Inflammatory macrophage (primary cell): ENCODE measurements at regions not wholly inside any gene's neighbourhood (a gene's known extent, or its start where the extent isn't known, plus 50 kb on each side); places are given as distances from the start of the nearest gene placed in this dataset.
"Not testable (repeated sequence)": the region's sequence is repeated elsewhere in the genome, so short reads cannot be mapped to it uniquely, and the experiment has no call there.

Experiments used
- DNase-seq, 2 donors: peaks; one replicate each; pipeline ENCODE4 v3.0.0-alpha.2; 2020 to 2022

DNA sequence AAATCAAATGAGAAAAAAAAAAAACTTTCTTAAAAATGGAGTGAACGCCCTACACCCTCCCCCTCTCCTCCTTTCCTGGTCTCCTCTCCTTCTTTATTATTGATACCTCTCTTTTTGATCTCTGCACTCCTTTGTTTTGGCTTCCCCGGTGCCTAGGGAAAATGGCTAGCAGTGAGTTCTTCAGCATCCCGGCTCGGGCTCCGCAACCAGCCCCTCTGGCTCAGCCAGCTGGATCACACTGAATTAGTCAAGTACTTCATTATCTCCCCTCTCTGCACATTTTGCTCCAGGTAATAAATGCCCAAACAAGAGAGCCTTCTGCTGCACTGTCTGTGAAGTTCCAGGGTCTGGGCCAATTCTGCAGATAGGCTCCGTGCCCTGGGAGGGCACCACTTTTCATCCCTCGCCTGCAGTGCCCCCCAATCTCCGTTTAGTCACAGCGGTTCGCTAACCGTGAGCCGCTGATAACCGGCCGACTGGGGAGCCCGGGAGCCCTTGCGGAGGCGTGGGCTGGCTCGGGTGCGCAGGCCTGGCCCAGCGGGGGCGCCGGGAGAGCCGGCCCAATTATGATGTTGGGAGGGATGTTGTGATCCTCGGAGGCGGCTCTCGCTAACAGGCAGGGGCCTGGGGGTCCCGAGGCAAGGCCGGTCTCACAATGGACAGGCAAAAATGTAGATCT, 301.9 kb downstream of the TFAP2A start:
- DNase-seq: no peak

DNA sequence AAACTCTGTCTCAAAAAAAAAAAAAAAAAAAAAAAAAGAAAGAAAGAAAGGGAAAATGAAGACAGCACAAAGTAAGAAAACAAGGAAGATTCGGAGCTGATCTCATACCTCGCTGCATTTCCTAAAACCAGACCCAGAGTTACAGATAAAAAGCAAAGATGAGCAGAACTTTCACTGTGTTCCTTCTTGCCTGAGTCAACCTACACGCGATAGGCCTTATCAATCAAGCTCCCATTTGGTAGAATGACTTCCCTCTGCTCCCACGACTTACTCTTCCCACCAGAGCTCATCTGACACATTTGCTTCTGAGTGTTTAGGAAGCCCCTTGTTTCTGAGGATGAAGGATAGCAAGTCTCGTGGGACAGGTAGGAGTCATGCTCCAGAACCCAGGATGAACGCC, 302.9 kb downstream of the TFAP2A start:
- no peak for DNase-seq

DNA sequence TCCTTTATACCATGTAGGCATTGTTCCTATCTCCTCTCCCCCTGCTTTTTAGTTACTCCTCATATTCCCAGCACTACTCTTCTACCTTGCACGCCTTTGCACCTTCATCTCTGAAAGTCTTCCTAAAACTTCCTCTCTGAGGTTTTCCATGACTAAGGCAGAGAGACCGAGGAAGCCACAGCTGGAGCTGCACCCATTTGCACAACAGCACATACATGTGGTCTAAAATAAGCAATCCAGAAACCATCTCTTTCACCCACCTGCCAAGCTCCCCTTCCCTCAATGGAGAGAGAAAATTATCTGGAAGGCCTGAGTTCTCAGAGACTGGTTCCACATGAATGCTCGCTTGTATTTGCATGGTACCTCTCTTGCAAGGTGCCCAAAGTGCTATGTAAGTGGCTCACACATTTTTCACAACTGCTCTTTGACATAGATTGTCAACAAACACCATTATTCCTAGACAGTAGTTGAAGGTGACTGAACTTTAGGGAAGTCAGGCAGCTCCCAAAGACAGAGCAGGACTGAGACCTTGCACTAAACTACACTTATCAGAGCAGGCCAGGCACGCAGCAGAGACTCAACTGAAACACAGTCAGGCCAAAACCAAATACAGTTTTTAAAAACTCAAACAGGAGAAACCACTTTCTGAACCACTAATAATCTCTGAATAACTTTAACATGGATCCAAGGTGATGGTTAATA, 313.2 kb downstream of the TFAP2A start:
- DNase-seq: no peak

DNA sequence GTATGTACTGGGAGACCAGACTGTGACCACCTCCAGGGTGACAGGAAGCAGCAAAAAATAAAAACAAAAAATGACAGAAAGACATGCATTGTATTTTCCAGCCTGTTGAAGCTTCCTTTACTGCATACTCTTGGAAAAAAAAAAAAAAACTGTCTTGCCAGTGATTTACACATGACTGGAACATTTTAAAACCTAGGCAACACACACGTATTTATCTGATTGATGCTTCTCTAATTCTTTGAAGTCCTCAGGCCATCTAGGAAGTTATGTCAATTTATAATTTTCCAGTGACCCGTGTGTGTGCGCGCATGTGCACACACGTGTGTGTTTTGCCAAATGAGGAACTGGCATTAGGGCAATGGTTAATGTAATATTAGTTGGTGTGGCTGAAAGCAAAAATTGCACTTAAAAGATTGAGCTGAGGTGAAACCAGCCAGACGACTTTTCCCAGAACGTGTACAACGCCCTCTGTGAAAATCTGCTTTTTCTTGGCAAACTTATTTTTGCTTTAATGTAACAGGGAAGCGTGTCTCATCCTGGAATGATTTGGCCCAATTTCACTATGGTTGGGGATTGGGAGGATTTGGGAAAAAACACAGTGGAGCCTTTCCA, 315.2 kb downstream of the TFAP2A start:
- peak; percentile 35 to 63 for DNase-seq

DNA sequence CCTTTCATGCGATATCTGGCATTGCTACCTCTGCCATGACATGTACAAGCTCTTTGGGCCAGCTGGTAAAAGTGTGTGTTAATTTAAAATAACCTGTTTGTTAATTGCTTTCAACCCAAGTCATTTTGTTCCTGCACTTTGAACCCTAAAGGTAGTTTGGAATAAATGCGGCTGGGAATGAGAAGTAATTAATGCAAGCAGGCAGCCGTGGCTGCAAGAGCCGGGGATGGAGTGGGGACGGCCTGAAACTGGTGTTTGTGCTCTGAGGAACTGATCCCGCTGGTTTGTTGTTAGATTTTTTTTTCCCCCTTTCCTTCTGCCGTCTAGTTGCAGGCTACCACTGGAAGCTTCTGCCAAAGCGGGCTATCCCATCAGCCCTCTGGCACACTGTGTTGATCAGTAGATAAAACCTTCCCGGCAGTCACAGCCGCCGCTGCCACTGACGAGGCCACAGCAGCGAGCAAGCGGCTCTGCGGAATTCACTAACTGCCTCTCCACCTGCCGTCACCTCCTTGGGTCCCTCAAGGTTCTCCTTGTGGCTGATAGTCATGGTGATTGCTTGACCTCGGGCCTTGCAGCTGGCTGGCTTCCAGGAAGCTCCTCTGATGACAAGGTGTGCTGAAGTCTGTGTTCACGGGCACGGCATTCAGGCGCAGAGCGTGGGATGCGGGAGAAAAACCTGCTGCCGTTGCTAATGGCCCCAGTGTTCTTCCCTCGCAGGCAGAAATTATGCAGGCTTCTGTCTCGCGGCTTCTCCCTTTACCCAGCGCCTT, 315.9 kb downstream of the TFAP2A start:
- no peak for DNase-seq

DNA sequence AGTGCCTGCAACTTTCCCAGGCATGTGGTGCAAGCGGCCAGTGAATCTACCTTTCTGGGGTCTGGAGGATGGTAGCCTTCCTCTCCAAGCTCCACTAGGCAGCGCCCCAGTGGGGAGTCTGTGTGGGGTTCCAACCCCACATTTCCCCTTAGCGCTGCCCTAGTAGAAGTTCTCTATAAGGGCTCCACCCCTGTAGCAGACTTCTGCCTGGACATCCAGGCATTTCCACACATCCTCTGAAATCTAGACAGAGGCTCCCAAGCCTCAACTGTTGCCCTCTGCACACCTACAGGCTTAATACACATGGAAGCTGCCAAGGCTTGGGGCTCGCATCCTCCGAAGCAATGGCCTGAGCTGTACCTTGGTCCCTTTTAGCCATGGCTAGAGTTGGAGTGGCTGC, 321.6 kb downstream of the TFAP2A start:
- no peak for DNase-seq

DNA sequence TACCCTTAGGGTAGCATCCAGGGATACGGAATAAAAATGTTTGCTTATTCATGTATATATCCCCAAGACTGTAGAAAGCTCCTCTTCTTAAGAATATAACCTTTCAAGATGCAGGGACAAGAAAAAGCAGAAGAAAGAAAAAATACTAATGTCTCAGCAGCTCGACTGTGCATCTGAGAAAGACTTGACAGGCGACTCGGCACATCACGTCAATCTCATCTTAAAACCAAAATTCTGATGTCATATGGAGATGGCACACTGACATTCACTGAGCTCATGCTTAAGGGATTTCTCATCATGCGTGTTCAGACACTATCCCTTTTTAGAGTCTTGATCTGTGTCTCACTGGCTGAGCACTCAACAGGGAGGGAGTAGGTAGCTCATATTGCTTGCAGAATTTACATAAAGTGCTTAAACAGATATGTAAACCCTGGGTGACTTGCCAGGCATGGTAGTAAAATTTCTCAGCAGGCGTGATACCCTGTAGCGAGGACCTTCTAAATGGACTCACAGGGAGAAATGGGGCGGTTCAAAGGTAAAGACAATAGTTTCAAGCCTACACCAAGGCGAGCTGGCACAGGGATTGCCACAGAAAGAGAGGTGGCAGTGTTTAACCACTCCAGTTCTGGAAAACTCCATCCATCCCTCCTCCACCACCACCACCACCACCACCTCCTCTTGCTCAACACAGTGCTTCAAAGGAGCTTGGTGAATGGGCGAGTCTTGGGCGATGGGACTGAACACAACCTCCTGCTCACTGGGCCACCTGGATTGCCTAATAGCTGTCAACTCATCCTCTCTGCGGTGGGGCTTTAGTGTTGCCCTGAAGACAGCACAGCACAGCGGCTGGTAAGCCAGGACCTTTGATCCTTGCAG, 330.5 kb downstream of the TFAP2A start:
- DNase-seq: no peak

DNA sequence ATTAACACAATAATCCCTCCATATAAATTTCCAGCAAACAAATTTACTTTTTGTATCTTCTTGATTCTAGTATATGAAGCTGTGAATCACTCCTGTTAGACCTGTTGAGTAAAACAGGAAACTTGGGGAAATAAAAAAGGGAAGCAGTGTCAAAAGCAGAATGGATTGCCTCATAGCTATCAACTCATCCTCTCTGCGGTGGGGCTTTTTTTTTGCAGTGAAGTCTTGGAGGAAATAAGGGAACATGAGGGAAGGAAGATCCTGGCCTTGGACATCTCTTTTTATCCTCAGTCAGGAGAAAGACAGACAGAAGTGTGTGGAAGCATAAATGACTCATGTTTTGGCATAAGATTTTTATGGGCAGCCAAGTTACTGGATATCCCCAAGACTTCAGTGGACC, 332.5 kb downstream of the TFAP2A start:
- DNase-seq: peak; percentile 88 to 97

DNA sequence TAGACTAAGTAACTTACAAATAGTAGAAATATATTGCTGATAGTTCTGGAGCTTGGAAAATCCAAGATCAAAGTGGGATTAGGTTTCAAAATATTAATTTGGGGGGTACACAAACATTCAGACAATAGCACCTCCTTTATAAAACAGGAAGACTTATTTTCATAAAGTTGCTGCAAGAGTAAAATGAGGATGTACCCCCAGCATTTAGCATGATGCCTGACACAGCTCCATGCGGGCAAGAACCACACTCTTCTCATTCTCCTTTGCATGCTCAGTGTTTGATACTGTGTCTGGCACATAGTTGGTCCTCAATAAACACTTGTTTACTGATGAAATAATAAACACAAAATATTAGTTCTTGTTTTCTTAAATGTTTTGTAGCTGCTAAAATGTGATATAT, 332.9 kb downstream of the TFAP2A start:
- DNase-seq: peak in 1 of 2 donors; percentile 29

DNA sequence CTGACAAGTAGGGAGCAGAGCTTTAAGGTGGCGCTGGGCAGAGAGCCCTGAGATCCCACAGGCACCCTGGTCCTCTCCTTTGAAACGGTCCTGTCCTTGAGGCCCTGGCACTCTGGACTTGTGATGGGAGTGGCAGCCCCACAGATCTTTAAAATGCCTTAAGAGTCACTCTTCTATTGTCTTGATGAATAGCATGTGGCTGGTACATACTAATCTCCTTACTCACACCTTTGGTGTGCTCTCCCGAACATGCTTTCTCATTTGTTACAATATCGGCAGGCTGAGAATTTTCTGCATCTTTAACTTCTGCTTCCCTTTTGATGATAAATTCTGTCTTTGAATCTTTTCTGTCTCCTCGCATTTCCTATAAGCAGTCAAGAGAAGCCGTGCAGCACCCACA, 333.8 kb downstream of the TFAP2A start:
- DNase-seq: no peak

DNA sequence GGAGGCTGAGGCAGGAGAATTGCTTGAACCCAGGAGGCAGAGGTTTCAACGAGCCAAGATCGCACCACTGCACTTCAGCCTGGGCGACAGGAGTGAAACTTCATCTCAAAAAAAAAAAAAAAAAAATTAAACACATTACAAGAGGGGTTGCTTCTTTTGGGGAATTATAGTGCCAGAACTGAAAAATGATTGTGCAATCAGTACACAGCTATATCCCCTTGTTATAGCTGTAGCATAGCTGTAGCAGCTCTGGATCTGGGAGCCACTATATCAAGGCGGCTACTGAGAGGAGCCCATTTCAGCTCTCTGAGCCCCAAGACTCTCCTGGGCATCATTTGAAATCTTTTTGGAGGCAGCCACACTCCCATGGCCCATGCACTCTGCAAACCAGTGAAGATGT, 334.3 kb downstream of the TFAP2A start:
- no peak for DNase-seq

DNA sequence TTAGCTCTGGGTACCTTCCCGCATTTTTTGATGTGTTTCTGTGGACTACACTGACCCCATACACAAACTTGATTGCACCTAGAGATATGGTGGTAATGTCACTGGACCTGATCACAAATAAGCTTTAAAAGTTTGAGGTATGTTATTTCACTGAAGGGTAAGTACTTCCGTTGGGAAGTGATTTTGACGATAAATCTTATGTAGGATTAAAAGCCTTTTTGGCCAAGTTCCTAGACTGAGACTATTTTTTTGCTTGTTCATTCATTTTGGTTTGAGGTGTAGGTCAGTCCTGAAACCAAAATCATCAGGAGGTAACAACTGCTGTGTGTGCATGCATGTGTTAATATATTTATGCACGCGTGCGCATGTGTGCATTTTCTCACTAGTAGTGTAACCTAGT, 336.3 kb downstream of the TFAP2A start:
- DNase-seq: no peak

DNA sequence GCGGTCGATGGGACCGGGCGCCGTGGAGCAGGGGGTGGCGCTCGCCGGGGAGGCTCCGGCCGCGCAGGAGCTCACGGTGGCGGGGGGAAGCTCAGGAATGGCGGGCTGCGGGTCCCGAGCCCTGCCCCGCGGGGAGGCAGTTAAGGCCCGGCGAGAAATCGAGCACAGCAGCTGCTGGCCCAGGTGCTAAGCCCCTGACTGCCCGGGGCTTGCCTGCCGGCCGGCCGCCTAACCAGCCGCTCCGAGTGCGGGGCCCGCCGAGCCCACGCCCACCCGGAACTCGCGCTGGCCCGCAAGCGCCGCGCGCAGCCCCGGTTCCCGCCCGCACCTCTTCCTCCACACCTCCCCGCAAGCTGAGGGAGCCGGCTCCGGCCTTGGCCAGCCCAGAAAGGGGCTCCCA, 340.1 kb downstream of the TFAP2A start:
- DNase-seq: not testable (repeated sequence)

DNA sequence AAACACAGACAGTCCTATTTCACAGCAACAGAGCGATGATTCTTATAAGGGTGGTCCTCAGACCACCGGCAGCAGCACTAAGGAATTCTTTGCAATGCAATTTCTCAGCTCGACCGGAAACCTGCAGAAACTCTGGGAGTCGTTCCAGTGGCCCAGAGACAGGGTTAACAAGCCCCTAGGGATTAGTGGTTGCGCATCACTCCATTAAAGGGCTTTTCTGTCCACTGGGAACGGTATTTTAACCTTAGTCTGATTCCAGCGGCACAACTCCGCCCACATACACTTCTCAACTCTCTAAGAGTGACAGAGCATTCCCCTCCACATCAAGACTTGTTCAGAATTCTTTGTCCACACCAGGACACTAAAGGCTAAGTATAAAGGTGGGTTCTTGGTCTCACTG, 341.5 kb downstream of the TFAP2A start:
- DNase-seq: no peak

DNA sequence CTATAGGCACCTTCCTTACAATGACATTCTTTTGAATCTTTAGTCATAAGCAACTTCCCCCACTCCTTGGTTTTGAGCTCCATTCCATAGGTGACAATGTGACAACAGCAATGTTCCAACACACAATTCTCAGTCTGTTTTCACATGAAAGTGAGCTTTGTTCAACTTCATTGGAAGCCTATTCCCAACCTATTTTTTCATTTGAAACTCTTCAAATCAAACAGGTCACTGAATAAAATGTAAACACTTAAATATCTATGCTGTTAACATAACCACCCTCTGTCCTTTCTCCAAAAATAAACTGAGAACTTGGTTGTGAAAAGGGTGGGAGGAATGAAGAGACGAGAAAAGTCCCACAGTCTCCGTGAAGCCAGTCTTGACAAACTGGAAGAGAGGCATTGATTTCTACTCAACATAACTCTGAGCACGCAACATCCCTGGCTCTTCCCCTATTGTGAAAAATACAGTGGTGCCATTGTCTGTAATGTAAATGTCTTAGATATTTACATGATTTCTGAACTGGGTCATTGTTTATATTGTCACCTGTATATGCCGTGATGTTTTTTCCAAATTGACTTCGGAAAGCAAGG, 343.1 kb downstream of the TFAP2A start:
- DNase-seq: no peak

DNA sequence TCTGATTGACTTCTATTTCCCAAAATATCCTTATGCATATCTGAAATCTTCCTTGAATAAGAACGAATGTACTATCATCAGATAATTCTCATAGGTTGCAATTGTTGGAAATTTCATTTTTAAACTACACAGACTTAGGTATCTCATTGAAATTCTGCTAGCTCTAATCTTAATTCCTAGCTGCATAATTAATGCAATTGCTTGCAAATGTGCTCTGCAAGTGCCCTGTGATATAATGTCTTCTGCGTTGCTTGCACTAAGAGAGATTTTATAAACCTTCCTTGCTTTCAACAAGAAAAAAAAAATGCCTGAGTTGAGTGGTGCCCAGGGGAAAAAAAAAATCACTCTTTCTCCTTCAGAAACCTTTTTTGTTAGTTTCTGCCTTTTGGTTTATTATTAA, 354.9 kb downstream of the TFAP2A start:
- no peak for DNase-seq

DNA sequence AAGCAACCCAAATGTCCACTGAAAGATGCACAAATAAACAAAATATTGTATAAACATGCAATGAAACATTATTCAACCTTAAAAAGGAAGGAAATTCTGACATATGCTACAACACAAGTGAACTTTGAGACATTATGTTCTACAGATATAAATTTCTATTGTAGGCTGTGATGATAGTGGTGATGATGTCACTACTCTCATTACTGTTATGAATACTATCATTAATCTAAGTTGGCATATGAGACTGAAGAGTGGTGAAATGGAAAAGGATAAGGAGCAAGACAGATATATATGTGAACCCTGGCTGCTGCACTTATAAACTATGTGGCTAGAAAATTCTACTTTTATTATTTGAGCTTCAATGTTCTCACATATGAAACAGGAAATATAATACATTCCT, 360.2 kb downstream of the TFAP2A start:
- no peak for DNase-seq

DNA sequence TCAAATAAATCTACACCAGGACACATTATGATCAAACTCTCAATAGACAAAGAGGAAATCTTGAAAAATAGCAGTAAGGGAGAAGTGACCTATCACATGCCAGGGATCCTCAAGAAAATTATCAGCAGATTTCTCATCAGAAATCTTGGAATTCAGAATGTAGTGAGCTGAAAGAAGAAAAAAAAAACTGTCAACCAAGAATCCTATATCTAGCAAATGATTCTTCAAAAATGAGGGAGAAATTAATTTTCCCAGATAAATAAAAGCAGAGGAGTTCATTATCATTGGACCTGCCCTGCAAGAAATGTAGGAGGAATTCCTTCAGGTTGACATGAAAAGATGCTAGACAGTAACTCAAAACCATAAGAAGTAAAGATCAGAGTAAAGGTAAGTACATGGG, 363.6 kb downstream of the TFAP2A start:
- no peak for DNase-seq

DNA sequence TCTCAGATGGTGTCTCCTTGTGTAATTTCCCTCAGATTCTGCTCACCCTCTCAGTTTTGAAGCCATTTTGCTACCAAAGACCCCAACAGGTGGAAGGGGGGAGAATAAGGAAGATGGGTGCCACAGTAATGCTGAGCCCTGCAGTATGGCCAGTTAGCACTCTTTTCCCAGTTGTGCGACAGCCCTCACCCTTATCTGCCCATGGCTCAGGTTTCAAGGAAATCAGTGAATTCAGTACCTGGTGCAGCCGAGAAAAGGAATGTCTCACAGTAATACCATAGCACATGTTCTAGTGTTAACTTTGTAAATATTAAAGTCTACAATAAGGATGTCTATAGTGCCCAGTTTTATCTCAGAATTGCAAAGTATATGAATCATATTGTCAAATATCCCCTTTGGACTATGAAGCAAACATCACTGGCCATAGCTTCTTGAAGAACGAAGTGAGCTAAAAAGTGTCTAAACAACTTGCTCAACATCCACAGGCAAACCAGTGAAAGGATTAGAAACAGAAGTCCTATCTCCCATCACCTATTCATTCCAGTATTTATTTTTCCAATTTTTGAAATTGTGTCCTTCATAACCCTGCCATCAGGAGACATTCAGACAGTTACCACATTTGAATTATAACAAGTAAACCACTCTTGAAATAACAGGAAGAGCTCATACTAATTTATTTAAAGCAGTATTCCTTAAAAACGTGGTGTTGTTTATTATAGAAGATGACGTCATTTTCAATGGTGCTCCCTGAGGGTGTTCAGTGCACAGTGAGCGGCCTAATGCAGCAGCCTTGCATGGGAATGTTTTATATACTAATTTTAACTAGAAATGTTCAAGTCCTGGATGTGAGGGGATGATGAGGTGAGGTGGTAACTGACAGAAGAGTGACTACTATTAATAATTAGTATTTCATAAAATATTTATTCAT, 366.2 kb downstream of the TFAP2A start:
- no peak for DNase-seq

DNA sequence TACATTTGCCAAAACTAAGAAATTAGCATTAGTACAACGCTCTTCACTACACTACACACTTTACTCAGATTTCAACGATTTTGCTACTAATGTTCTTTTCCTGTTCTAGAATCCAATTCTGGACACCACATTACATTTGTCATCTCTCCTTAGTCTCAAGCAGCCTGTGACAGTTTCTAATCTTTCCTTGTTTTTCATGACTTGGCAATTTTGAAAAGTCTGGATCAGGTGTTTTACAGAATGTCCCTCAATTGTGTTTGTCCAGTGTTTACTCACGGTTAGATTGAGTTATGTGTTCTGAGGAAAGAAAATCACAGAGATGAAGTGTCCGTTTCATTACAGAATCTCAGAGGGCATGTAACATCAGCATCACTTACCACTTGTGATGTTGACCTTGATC, 372.6 kb downstream of the TFAP2A start:
- DNase-seq: no peak
